GM18507 (cell line): ENCODE measurements at regions not wholly inside any gene's neighbourhood (a gene's known extent, or its start where the extent isn't known, plus 50 kb on each side); places are given as distances from the start of the nearest gene placed in this dataset.

ENCODE experiments used
- DNase-seq: peaks from one replicate; pipeline ENCODE4 v3.0.0; 2011; ENCODE audit warnings: low read depth; ENCODE audit not compliant: insufficient read length; ENCODE audit errors: extremely low spot score
- FAIRE-seq: peaks from 2 replicates; lab custom pipeline; 2011; peaks lifted over from hg19 to GRCh38; lab: Jason Lieb, UNC

GRCh38 chr5:88389338-88390095, 120.9 kb upstream of the TMEM161B start:
- DNase-seq: no peak
- no peak for FAIRE-seq

DNA sequence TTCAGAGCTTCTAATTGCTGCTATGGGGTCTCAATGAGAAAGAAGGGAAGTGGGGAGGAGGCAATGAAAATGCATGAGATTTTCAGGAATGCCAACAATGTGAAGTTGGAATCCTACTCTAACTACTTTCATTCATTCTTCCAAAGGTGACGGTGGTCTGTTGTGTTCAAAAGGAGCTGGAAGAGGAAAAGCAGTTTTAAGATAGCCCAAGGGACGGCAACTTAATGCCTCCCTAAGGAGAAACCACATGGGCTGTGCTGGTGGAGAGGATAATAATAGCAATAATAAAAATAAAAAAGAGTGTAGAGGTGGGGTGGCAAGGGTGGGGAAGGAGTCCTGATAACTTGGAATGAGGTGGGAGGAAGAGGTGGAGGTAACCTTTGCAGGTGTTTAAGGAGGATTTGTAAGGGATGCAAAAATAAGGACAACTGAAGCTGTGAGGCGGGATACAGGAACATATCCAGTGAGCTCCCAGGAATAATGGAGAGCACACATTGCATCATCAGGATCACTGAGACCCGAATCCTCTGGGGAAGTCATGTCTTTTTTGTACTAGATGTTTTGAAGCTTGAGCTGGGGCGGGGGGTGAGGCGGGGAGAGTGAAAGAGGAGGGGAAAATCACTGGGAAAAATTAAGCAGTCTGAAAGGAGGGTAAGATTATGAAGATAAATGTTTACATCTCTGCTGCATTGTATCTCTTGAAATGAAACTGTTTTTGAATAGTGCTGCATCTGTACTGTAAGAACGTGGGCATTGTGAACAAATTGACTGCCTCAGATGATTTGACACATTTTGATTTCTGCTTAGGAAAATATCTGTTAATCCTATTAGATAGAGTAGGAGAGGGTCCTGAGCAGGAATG, 120.1 kb upstream of the TMEM161B start:
- no peak for FAIRE-seq
- no peak for DNase-seq

DNA sequence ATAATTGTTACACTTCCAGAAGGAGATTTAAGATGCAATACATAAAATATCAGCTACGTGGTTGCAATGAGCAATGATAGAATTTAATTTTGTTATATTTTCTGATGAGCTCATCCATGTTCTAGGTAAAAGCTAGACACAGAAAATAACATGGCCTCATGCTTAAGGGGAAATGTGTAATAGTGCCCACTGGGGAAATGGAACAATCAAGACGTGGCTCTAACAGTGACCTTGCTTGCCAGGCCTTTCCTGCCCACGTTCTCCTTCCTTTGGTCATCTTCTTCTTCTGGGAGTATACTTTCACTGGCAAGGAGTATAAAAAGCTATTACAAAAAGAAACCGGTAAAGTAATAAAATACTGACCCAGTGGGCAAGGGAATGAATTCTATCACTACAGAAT, 116.2 kb upstream of the TMEM161B start:
- FAIRE-seq (no peak), DNase-seq (no peak)

DNA sequence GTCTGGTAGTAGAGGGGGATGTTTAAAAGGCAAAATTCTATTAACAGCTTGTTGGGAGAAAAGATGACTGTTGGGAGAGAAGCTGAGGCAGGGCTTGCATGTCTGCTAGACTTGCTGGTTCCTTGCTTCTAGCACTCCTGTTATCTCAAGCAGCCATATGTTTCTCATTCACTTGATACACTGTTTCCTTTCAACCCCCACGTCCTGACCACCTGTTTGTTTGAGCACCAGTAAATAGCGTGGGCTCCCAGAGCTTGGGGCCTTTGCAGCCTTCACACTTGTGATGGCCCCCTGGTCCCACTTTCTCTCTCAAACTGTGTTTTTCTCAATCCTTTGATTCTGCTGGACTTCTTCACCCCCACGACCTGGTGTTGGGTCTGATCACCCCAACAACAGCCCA, 111.7 kb upstream of the TMEM161B start:
- no peak for FAIRE-seq

GRCh38 chr5:88377705-88378656, 109.3 kb upstream of the TMEM161B start:
- DNase-seq (no peak), FAIRE-seq (no peak)

More for the DNA sequence above, 111.7 kb upstream of the TMEM161B start:
- DNase-seq: no peak

- FAIRE-seq: no peak
- DNase-seq: no peak
These were observed 108.6 kb upstream of the TMEM161B start for GRCh38 chr5:88377240-88377639.

DNA sequence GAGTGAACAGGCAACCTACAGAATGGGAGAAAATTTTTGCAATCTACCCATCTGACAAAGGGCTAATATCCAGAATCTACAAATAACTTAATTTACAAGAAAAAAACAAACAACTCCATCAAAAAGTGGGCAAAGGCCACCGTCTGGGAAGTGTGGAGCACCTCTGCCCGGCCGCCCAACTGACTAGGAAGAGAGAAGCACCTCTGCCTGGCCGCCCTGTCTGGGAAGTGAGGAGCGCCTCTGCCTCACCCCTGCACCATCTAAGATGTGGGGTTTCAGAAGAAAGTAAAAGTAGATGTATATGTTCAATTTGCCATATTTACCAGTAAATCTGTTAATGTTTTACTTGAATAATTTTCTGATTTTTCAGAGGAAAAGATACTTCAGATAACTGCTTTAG, 108.1 kb upstream of the TMEM161B start:
- no peak for DNase-seq
- no peak for FAIRE-seq

DNA sequence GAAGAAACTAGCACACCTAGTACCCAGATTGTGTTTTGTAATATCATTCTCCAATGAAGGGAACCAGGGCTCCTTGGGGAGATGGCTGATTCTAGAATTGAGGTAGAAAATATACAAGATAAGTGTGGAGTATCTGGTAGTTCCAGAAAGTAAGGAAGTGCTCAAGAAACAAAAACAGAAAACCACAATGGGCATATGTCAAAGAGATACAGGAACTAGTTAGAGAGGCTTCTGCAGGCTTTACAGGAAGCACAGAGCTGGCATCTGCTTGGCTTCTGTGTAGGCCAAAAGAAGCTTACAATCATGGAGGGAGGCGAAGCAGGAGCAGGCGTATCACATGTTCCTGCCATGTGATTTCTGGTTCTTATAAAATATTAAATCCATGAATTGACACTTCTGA, 105.7 kb upstream of the TMEM161B start:
- FAIRE-seq (no peak), DNase-seq (no peak)

- no peak for DNase-seq
- FAIRE-seq: no peak
These were observed 102.2 kb upstream of the TMEM161B start for GRCh38 chr5:88370824-88371223.

- FAIRE-seq: no peak
- DNase-seq: no peak
These were observed 99.6 kb upstream of the TMEM161B start for GRCh38 chr5:88368201-88368600.

- FAIRE-seq: no peak
- no peak for DNase-seq
These were observed 96.3 kb upstream of the TMEM161B start for GRCh38 chr5:88364991-88365390.

DNA sequence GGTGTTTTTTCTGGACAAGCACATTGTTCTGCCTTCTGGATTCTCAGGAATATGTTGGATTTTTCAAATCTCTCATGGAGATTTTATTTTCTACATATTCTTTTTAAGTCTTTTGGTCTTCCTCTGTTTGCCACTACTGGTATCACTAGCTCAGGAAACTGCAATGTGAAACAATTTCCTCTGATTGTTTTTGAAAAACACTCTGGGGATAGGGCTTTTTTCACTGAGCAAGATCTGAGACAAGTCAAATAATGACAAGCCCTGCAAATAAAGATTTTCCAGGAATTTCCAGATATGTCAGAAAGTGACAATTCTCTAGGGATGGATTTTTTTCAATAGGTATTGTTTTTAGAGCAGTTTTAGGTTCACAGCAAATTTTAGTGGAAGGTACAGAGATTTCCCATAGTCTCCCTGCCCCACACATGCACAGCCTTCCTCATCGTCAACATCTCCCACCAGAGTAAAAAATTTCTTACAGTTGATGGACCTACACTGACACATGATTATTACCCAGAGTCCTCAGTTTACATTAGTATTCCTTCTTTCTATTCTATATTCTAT, 86.9 kb upstream of the TMEM161B start:
- FAIRE-seq (no peak), DNase-seq (no peak)

- no peak for DNase-seq
- no peak for FAIRE-seq
These were observed 57.2 kb upstream of the TMEM161B start for GRCh38 chr5:88325868-88326267.

DNA sequence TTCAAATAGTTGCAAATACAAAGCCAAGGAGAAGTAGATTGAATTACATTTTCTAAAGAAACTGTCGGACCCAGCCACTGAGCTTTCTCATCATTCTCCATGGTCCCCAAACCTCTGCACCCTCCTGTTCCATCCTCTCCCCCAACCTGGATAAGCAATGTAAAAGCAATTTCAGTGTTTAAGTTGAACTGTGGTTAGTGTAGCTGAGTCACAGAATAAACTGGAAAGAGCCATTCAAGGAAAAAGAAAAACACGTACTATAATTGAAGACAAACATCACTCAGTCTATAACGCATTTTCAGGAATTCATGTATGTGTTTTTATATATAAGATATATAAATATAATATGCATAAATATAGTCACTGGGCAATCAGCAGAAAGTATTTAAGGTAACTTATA, 54.1 kb upstream of the TMEM161B start:
- no peak for FAIRE-seq
- DNase-seq: no peak
